Stomach (tissue), 4 donors: ENCODE measurements at regions not wholly inside any gene's neighbourhood (a gene's known extent, or its start where the extent isn't known, plus 50 kb on each side); places are given as distances from the start of the nearest gene placed in this dataset.

ENCODE experiments used
- POLR2A ChIP-seq, 4 donors: fragments of 450-650 bp; IDR thresholded peaks; one replicate each; pipeline ENCODE4 v1.6.1; 2016; ENCODE audit warnings: antibody characterized with exemption in 4 of 4, control low read depth in 2 of 4, mild to moderate bottlenecking in 1 of 4, moderate library complexity in 1 of 4
- TF ChIP-seq, protein P1 (sequence below), 7 experiments: fragments of 450-650 bp in 4 of 7; fragments of 200-600 bp in 3 of 7; sonication (generic) in 3 of 7; IDR thresholded peaks; one replicate each; pipeline ENCODE4 v1.5.1; 2016 to 2019; ENCODE audit warnings: antibody characterized with exemption in 7 of 7, control low read depth in 2 of 7, mild to moderate bottlenecking in 1 of 7

DNA sequence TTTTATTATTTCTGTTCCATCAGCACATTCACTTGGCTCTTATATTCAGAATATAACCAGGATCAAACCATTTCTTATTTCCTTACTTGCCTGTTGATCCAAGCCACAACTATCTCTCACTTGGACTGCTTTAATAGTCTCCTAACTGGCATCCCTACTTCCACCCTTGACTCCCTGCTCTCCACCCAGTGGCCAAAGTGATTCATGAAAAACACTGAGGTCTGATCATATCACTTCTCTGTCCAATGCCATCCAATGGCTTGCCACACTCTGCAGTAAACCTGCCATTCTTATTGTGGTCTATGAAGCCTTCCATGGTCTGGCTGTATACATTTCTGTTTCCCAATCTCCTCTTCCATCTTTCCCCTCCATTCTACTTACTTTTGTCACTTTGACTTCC lies 576.1 kb downstream of the PDCD6IP start:
- TF ChIP-seq, protein P1, sequence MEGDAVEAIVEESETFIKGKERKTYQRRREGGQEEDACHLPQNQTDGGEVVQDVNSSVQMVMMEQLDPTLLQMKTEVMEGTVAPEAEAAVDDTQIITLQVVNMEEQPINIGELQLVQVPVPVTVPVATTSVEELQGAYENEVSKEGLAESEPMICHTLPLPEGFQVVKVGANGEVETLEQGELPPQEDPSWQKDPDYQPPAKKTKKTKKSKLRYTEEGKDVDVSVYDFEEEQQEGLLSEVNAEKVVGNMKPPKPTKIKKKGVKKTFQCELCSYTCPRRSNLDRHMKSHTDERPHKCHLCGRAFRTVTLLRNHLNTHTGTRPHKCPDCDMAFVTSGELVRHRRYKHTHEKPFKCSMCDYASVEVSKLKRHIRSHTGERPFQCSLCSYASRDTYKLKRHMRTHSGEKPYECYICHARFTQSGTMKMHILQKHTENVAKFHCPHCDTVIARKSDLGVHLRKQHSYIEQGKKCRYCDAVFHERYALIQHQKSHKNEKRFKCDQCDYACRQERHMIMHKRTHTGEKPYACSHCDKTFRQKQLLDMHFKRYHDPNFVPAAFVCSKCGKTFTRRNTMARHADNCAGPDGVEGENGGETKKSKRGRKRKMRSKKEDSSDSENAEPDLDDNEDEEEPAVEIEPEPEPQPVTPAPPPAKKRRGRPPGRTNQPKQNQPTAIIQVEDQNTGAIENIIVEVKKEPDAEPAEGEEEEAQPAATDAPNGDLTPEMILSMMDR (IDR thresholded peaks at IDR 0.05): no peak
- TF ChIP-seq POLR2A (IDR thresholded peaks at IDR 0.05): no peak
